22Rv1 (cell line): ENCODE measurements at regions not wholly inside any gene's neighbourhood (a gene's known extent, or its start where the extent isn't known, plus 50 kb on each side); places are given as distances from the start of the nearest gene placed in this dataset.

Experiments
- CTCF ChIP-seq: fragments of 450-650 bp; IDR thresholded peaks from 2 replicates; pipeline ENCODE4 v1.5.1; 2017; ENCODE audit warnings: mild to moderate bottlenecking
- ZFX ChIP-seq: fragments of 450-650 bp; IDR thresholded peaks from 2 replicates; pipeline ENCODE4 v1.6.1; 2017; ENCODE audit warnings: antibody characterized with exemption, borderline replicate concordance

- TF ChIP-seq ZFX (no peak), CTCF (no peak)
These were observed 426.4 kb upstream of the RPS6KA3 start for GRCh38 chrX:20693078-20693477.
